ENCODE measurements at regions not wholly inside any gene's neighbourhood (a gene's known extent, or its start where the extent isn't known, plus 50 kb on each side); places are given as distances from the start of the nearest gene placed in this dataset.

DNA sequence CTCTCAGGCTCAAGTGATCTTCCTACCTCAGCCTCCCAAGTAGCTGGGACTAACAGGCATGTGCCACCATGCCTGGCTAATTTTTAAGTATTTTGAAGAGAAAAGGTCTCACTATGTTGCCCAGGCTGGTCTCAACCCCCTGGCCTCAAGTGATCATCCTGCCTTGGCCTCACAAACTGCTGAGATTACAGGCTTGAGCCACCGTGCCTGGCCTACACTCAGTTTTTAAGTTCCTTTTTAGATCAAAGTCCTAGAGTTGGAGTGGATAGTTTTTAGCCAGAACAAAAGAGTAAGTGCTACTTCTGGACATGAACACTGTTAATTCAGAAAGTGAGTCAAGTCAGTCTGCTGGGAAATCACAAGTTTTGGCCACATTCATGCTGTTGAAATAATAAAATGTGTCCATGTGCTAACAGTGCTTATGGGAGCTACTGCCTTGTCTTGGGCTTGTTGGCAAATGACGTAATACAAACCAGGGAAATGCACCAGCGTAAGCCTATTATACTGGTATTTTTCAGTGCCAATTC lies 84.2 kb downstream of the NDUFS5 start:
- ATAC-seq (peak; percentile 21 to 30), DNase-seq (no peak)
- TF ChIP-seq, protein P1, sequence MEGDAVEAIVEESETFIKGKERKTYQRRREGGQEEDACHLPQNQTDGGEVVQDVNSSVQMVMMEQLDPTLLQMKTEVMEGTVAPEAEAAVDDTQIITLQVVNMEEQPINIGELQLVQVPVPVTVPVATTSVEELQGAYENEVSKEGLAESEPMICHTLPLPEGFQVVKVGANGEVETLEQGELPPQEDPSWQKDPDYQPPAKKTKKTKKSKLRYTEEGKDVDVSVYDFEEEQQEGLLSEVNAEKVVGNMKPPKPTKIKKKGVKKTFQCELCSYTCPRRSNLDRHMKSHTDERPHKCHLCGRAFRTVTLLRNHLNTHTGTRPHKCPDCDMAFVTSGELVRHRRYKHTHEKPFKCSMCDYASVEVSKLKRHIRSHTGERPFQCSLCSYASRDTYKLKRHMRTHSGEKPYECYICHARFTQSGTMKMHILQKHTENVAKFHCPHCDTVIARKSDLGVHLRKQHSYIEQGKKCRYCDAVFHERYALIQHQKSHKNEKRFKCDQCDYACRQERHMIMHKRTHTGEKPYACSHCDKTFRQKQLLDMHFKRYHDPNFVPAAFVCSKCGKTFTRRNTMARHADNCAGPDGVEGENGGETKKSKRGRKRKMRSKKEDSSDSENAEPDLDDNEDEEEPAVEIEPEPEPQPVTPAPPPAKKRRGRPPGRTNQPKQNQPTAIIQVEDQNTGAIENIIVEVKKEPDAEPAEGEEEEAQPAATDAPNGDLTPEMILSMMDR (IDR thresholded peaks at IDR 0.05 in 4 of 5, conservative IDR thresholded peaks at IDR 0.05 in 1 of 5) = no peak
- no peak for TF ChIP-seq POLR2A (IDR thresholded peaks at IDR 0.05)
- H3K4me1 ChIP-seq = peaks cover 65% of the 10 kb centered on the region in 2 donors
- no peaks in the 10 kb centered on the region for H3K36me3 ChIP-seq
- in situ Hi-C loops (cut with MboI; ENCODE audit: low sequenced_read_pairs in 4 of 4) (loop anchor here in 1 of 4 donors (25.0 kb wide), 1 partner anchor 427 kb away; no protein-coding TSS in a partner anchor), intact Hi-C loops (cut with DNase I; ENCODE audit: low total_unique reads) (no loop called here)
- H3K9me3 ChIP-seq = no peaks in the 10 kb centered on the region
- H3K4me3 ChIP-seq = no peak overlapping the region
- H3K27ac ChIP-seq = peak overlapping the region in 2 of 4 donors; percentile 44 to 49
- H3K27me3 ChIP-seq = no peaks in the 10 kb centered on the region

DNA sequence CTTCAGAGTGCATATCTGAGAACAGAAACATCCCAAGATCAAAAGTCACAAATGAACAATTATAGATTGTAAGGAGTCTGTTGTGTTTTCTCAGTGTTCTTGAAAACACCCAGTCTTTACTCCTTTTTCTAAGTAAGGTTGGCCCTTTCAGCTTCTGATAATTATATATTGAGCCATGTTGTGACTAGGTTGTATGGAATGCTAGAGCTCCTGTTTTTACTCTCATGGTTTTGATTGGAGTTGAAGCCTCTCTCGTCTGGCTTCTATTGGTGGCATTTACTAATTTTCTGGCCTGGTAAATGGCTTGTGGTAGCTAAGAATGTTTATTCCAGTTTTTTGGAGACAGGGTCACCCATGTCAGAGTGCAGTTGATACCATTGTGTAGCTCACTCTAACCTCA lies 84.7 kb downstream of the NDUFS5 start:
- no peak for ATAC-seq

DNA sequence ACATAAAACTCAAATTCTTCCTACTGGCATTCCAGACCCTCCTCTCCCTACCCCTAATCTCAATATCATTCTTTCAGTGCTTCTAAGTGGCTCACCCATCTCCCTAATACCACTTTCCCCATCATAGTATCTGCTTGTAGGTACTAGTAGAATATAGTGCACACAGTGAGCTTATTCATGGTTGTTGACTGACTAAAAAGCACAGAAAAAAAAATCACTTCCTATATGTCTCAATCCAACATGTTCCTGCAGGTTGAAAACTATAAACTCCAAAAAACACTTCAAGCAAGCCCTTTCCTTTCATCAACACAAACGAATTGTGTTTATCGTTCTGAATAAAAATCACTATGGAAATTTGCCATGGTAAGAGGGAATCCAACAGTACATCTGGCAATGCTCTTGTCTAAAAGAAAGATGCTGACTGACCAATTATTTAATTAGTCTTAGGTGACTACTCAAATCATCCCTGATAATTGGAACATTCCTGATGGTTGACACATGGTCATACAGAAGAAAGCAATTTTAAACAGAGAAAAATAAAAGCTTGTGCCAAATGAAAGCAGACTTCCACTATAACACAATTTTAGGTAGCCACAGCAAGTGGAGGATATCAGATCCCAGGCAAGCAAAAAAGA lies 87.1 kb downstream of the NDUFS5 start:
- Histone ChIP-seq H3K4me3 (no peak overlapping the region), H3K4me1 (peaks cover 70 to 71% of the 10 kb centered on the region in 2 donors), H3K27me3 (no peaks in the 10 kb centered on the region), H3K9me3 (no peaks in the 10 kb centered on the region), H3K36me3 (no peaks in the 10 kb centered on the region), H3K27ac (no peak overlapping the region)
- no peak for DNase-seq
- ATAC-seq = no peak
- intact Hi-C loops (cut with DNase I; ENCODE audit: low total_unique reads) (no loop called here), in situ Hi-C loops (cut with MboI; ENCODE audit: low sequenced_read_pairs in 4 of 4) (loop anchor here in 1 of 4 donors (25.0 kb wide), 1 partner anchor 424 kb away; no protein-coding TSS in a partner anchor)
- TF ChIP-seq POLR2A (IDR thresholded peaks at IDR 0.05) = no peak
- TF ChIP-seq, protein P1 (IDR thresholded peaks at IDR 0.05 in 4 of 5, conservative IDR thresholded peaks at IDR 0.05 in 1 of 5) = no peak

More for the DNA sequence above, 84.7 kb downstream of the NDUFS5 start:
- H3K27ac ChIP-seq = peak overlapping the region in 2 of 4 donors; percentile 1 to 43
- no peaks in the 10 kb centered on the region for H3K9me3 ChIP-seq
- DNase-seq = no peak
- peaks cover 70% of the 10 kb centered on the region in 2 donors for H3K4me1 ChIP-seq
- TF ChIP-seq, protein P1 (IDR thresholded peaks at IDR 0.05 in 4 of 5, conservative IDR thresholded peaks at IDR 0.05 in 1 of 5) = no peak
- TF ChIP-seq POLR2A (IDR thresholded peaks at IDR 0.05) = no peak
- in situ Hi-C loops (cut with MboI; ENCODE audit: low sequenced_read_pairs in 4 of 4) = loop anchor here in 1 of 4 donors (25.0 kb wide), 1 partner anchor 426 kb away; no protein-coding TSS in a partner anchor
- intact Hi-C loops (cut with DNase I; ENCODE audit: low total_unique reads) = no loop called here
- no peaks in the 10 kb centered on the region for H3K36me3 ChIP-seq
- H3K4me3 ChIP-seq = no peak overlapping the region
- no peaks in the 10 kb centered on the region for H3K27me3 ChIP-seq

DNA sequence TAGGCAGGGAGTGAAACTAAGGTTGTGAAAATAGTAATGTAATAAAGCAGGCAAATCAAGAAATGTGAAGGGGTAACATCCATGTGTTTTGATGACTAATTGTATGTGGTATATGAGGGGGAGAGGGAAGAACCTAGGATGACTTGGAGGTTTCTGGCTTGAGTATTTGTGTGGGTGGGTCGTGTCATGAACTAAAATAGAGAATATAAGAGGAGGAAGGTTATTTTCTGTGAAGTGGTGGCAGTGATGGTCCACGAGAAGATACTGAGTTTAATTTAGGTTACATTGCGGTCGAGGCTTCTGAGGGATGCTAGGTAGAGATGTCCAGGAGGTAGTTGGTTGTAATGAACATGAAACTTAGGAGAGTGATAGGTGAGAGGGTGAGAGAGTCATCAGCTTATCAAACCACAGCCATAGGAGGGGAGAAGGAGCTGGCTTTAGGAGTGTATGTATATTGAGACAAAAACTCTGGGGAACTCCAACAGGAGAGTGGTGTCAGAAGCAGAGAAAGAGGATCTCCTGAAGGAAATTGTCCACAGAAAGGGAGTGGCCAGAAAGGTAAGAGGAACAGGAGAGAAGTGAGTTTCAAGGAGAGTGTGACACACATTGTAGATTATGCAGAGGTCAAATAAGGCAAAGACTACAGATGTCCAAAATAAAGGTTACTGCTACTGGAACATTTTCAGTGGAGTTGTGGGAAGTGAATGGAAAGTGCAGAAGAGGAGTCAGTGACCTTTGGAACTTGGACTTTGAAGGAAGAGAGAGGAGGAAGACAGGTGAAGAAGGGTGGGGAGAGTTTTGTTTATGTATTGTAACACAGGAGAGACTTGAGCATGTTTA lies 89.0 kb upstream of the MACF1 start:
- TF ChIP-seq, protein P1 (IDR thresholded peaks at IDR 0.05 in 4 of 5, conservative IDR thresholded peaks at IDR 0.05 in 1 of 5) = no peak
- TF ChIP-seq POLR2A (IDR thresholded peaks at IDR 0.05) = no peak
- no peaks in the 10 kb centered on the region for H3K36me3 ChIP-seq
- ATAC-seq = no peak
- H3K27ac ChIP-seq = no peak overlapping the region
- in situ Hi-C loops (cut with MboI; ENCODE audit: low sequenced_read_pairs in 4 of 4) = loop anchor here in 1 of 4 donors (25.0 kb wide), 1 partner anchor 422 kb away; no protein-coding TSS in a partner anchor
- H3K4me1 ChIP-seq = peaks cover 58 to 59% of the 10 kb centered on the region in 2 donors
- no peaks in the 10 kb centered on the region for H3K27me3 ChIP-seq
- H3K9me3 ChIP-seq = no peaks in the 10 kb centered on the region
- intact Hi-C loops (cut with DNase I; ENCODE audit: low total_unique reads) = no loop called here
- no peak overlapping the region for H3K4me3 ChIP-seq
- DNase-seq = no peak
